ENCODE measurements at regions not wholly inside any gene's neighbourhood (a gene's known extent, or its start where the extent isn't known, plus 50 kb on each side); places are given as distances from the start of the nearest gene placed in this dataset.

GRCh38 chr5:126009566-126009965 is 413.6 kb upstream of the GRAMD2B start:
- TF ChIP-seq CTCF (IDR thresholded peaks at IDR 0.05) (no peak), POLR2AphosphoS5 (IDR thresholded peaks at IDR 0.05) (no peak)
